ENCODE measurements at regions not wholly inside any gene's neighbourhood (a gene's known extent, or its start where the extent isn't known, plus 50 kb on each side); places are given as distances from the start of the nearest gene placed in this dataset.

DNA sequence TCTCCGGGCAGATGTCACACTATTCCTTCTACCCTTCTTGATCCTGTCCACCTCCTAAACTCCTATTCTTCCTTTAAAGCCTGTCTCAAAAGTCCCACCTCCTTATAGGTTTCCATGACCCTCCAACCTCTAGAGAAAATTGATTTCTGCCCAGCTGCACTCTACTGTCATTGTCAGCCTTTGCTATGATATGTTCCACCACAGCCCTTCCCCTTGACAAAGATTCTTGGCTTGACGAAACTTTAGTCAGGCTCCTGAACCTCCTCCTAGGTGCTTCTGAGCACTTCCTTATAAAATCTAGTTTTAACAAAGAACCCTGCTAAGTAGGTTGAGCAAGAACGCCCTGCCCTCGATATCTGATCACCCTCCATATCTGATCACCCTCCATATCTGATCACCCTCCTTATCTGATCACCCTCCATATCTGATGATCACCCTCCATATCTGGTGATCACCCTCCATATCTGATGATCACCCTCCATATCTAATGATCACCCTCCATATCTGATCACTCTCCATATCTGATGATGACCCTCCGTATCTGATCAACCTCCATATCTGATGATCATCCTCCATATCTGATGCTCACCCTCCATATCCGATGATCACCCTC, 103.2 kb downstream of the RIN2 start:
- TF ChIP-seq POLR2A (IDR thresholded peaks at IDR 0.05; ENCODE audit: low read length): no peak
- TF ChIP-seq GATA1 (IDR thresholded peaks at IDR 0.05; ENCODE audit: low read depth, low read length): no peak
